ENCODE measurements at regions not wholly inside any gene's neighbourhood (a gene's known extent, or its start where the extent isn't known, plus 50 kb on each side); places are given as distances from the start of the nearest gene placed in this dataset.
"Not testable (repeated sequence)": the region's sequence is repeated elsewhere in the genome, so short reads cannot be mapped to it uniquely, and the experiment has no call there.

- Histone ChIP-seq H3K9me3 (peaks cover 24% of the 10 kb centered on the region), H3K4me2 (no peak overlapping the region), H3K4me3 (no peak overlapping the region), H3K4me1 (no peaks in the 10 kb centered on the region), H3K27ac (no peak overlapping the region)
- ChIA-PET POLR2A (no interaction called here), CTCF (interaction anchor here (0.6 kb wide), 1 partner anchor 689 kb away, joined by 4 read pairs; no protein-coding TSS in a partner anchor)
- ATAC-seq, result no peak
- TF ChIP-seq POLR2AphosphoS2 (conservative IDR thresholded peaks at IDR 0.05; ENCODE audit: low read length) (no peak), NR3C1 (IDR thresholded peaks at IDR 0.05) (no peak), RNF2 (IDR thresholded peaks at IDR 0.05; ENCODE audit: borderline replicate concordance, low read depth) (no peak), HOXB5 (CRISPR knock-in tag; IDR thresholded peaks at IDR 0.05) (no peak), SMC3 (IDR thresholded peaks at IDR 0.05) (no peak), BHLHE40 (IDR thresholded peaks at IDR 0.05; ENCODE audit: low read depth, low read length) (no peak), TFCP2L1 (CRISPR knock-in tag; IDR thresholded peaks at IDR 0.05) (no peak), POLR2A (IDR thresholded peaks at IDR 0.05; ENCODE audit: low read length) (no peak), HDAC2 (IDR thresholded peaks at IDR 0.05) (no peak)
- TF ChIP-seq, protein P1, sequence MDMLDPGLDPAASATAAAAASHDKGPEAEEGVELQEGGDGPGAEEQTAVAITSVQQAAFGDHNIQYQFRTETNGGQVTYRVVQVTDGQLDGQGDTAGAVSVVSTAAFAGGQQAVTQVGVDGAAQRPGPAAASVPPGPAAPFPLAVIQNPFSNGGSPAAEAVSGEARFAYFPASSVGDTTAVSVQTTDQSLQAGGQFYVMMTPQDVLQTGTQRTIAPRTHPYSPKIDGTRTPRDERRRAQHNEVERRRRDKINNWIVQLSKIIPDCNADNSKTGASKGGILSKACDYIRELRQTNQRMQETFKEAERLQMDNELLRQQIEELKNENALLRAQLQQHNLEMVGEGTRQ (IDR thresholded peaks at IDR 0.05), result no peak
- WGBS (ENCODE audit: missing lambda C conversion rate), result 11% methylated on average over 1 of the region's 1 CpG
- no peak for DNase-seq (ENCODE audit: low read depth in 1 of 2, low spot score in 1 of 2)
- FAIRE-seq, result no peak
Observed at GRCh38 chr12:94817695-94818075, 167.3 kb upstream of the TMCC3 start.

- ATAC-seq; H3K4me3 ChIP-seq; DNase-seq (ENCODE audit: low read depth in 1 of 2, low spot score in 1 of 2); FAIRE-seq; H3K4me2 ChIP-seq; H3K27ac ChIP-seq; POLR2A ChIA-PET; H3K4me1 ChIP-seq: not testable (repeated sequence)
- 62% methylated on average over 15 of the region's 15 CpGs for WGBS (ENCODE audit: missing lambda C conversion rate)
- peaks cover 29% of the 10 kb centered on the region for H3K9me3 ChIP-seq
- CTCF ChIA-PET, result interaction anchor here (0.6 kb wide), 1 partner anchor 689 kb away, joined by 4 read pairs; no protein-coding TSS in a partner anchor
Observed at GRCh38 chr12:94817201-94817600, 166.8 kb upstream of the TMCC3 start.

DNA sequence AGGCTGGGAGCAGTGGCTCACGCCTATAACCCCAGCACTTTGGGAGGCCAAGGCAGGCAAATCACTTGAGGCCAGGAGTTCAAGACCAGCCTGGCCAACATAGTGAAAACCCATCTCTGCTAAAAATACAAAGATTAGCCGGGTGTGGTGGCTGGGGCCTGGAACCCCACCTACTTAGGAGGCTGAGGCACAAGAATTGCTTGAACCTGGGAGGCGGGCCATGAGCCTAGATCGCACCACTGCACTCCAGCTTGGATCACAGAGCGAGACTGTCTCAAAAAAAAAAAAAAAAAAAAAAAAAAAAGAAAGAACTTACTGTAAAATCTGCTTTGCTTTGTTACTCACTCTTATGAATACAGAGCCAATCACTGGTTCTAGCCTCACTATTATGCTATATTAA is 166.4 kb upstream of the TMCC3 start:
- FAIRE-seq; H3K4me2 ChIP-seq; H3K4me3 ChIP-seq; H3K27ac ChIP-seq; H3K4me1 ChIP-seq; DNase-seq (ENCODE audit: low read depth in 1 of 2, low spot score in 1 of 2); POLR2A ChIA-PET; ATAC-seq; CTCF ChIA-PET: not testable (repeated sequence)
- peaks cover 34% of the 10 kb centered on the region for H3K9me3 ChIP-seq
- 17% methylated on average over 5 of the region's 5 CpGs for WGBS (ENCODE audit: missing lambda C conversion rate)

DNA sequence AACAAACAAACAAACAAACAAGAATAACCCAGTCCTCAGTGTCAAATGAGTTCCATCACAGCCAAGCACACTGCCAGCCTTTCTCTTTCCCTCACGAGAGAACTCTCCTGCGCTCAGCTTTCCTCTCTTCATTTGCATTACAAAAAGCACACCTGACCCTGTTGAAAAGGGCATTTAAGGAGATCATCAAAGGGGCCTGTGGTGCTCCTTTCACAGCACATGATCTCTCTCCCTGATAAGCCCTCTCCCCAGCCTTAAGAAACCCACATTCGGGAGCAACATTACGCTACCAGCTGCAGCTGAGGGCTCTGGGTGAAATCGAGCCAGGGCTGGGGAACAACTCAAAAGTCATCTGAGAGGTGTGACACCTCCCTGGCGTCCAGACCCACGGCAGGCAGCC is 165.6 kb upstream of the TMCC3 start:
- no peak overlapping the region for H3K27ac ChIP-seq
- POLR2A ChIA-PET, result no interaction called here
- TF ChIP-seq ELK1 (IDR thresholded peaks at IDR 0.05; ENCODE audit: low read depth, low read length) (no peak), KDM5A (IDR thresholded peaks at IDR 0.05) (no peak)
- DNase-seq (ENCODE audit: low read depth in 1 of 2, low spot score in 1 of 2) (no peak), ATAC-seq (no peak), FAIRE-seq (no peak)
- H3K4me2 ChIP-seq, result no peak overlapping the region
- WGBS (ENCODE audit: missing lambda C conversion rate), result 40% methylated on average over 7 of the region's 7 CpGs
- CTCF ChIA-PET, result no interaction called here
- H3K4me1 ChIP-seq, result no peaks in the 10 kb centered on the region
- H3K4me3 ChIP-seq, result no peak overlapping the region
- peaks cover 42% of the 10 kb centered on the region for H3K9me3 ChIP-seq

- CTCF ChIA-PET, result no interaction called here
- DNase-seq (ENCODE audit: low read depth in 1 of 2, low spot score in 1 of 2) (no peak), FAIRE-seq (no peak), ATAC-seq (no peak)
- Histone ChIP-seq H3K4me3 (no peak overlapping the region), H3K4me2 (no peak overlapping the region), H3K4me1 (no peaks in the 10 kb centered on the region), H3K9me3 (peaks cover 47% of the 10 kb centered on the region), H3K27ac (no peak overlapping the region)
- no peak for TF ChIP-seq CEBPB (IDR thresholded peaks at IDR 0.05)
- no peak for TF ChIP-seq ZNF302 (CRISPR knock-in tag; IDR thresholded peaks at IDR 0.05)
- TF ChIP-seq, protein P2, sequence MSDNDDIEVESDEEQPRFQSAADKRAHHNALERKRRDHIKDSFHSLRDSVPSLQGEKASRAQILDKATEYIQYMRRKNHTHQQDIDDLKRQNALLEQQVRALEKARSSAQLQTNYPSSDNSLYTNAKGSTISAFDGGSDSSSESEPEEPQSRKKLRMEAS (IDR thresholded peaks at IDR 0.05), result no peak
- TF ChIP-seq, protein P1 (IDR thresholded peaks at IDR 0.05), result no peak
- no peak for TF ChIP-seq POLR2AphosphoS2 (conservative IDR thresholded peaks at IDR 0.05; ENCODE audit: low read length)
- TF ChIP-seq TP53 (CRISPR knock-in tag; IDR thresholded peaks at IDR 0.05), result no peak
- TF ChIP-seq EHF (CRISPR knock-in tag; IDR thresholded peaks at IDR 0.05), result no peak
- TF ChIP-seq FOSB (CRISPR knock-in tag; IDR thresholded peaks at IDR 0.05), result no peak
- no peak for TF ChIP-seq HMGXB4 (CRISPR knock-in tag; IDR thresholded peaks at IDR 0.05; ENCODE audit: borderline replicate concordance)
- TF ChIP-seq NFE2L2 (conservative IDR thresholded peaks at IDR 0.05; ENCODE audit: low read length), result no peak
- POLR2A ChIA-PET, result no interaction called here
- 37% methylated on average over 2 of the region's 2 CpGs for WGBS (ENCODE audit: missing lambda C conversion rate)
Observed at GRCh38 chr12:94815450-94815849, 165.1 kb upstream of the TMCC3 start.
